Mesodermal cell (in vitro differentiated cells): ENCODE measurements at regions not wholly inside any gene's neighbourhood (a gene's known extent, or its start where the extent isn't known, plus 50 kb on each side); places are given as distances from the start of the nearest gene placed in this dataset.

Experiments used
- H3K27ac ChIP-seq: 2 replicates; pipeline ENCODE4 v1.7.0; 2013; ENCODE audit warnings: mild to moderate bottlenecking, low read depth, low read length, moderate library complexity; ENCODE audit not compliant: severe bottlenecking
- H3K36me3 ChIP-seq: 2 replicates; pipeline ENCODE4 v1.7.1; 2013; ENCODE audit warnings: mild to moderate bottlenecking, low read length, moderate library complexity; ENCODE audit not compliant: control insufficient read depth, insufficient read depth
- H3K4me1 ChIP-seq: one replicate; pipeline ENCODE4 v1.7.1; 2013; ENCODE audit warnings: mild to moderate bottlenecking, low read length; ENCODE audit not compliant: insufficient read depth, control insufficient read depth, poor library complexity, severe bottlenecking
- H3K4me3 ChIP-seq: 2 replicates; pipeline ENCODE4 v1.7.0; 2013; ENCODE audit warnings: low read length, control low read depth, mild to moderate bottlenecking; ENCODE audit not compliant: insufficient read depth, poor library complexity, severe bottlenecking; ENCODE audit errors: extremely low read depth
- H3K9me3 ChIP-seq: 2 replicates; pipeline ENCODE4 v1.7.1; 2013; ENCODE audit warnings: mild to moderate bottlenecking, low read length, moderate library complexity; ENCODE audit not compliant: control insufficient read depth
- WGBS, 2 experiments: methylation state at CpG; one replicate each; pipeline ENCODE4 v1.1.5; 2013; ENCODE audit warnings: missing lambda C conversion rate in 2 of 2; ENCODE audit not compliant: insufficient coverage in 2 of 2; 5-methylcytosine and 5-hydroxymethylcytosine counted together

- no peak overlapping the region for H3K27ac ChIP-seq
- H3K36me3 ChIP-seq: no peaks in the 10 kb centered on the region
- 86 to 96% methylated on average over 3 of the region's 4 CpGs for WGBS, 2 experiments
- H3K4me1 ChIP-seq: peaks cover 7% of the 10 kb centered on the region
- peaks cover 5% of the 10 kb centered on the region for H3K9me3 ChIP-seq
- no peak overlapping the region for H3K4me3 ChIP-seq
These were observed 274.7 kb downstream of the CETN3 start for GRCh38 chr5:90134892-90135291.

GRCh38 chr5:90134381-90134780 is 275.2 kb downstream of the CETN3 start:
- Histone ChIP-seq H3K36me3 (no peaks in the 10 kb centered on the region), H3K4me3 (no peak overlapping the region), H3K4me1 (peaks cover 7% of the 10 kb centered on the region), H3K27ac (no peak overlapping the region), H3K9me3 (peaks cover 5% of the 10 kb centered on the region)

GRCh38 chr5:90133941-90134340 is 275.6 kb downstream of the CETN3 start:
- no peak overlapping the region for H3K4me3 ChIP-seq
- H3K27ac ChIP-seq: no peak overlapping the region
- H3K36me3 ChIP-seq: no peaks in the 10 kb centered on the region
- 80% methylated on average over 1 of the region's 2 CpGs; no CpG with 5 or more reads in 1 of the 2 experiments for WGBS, 2 experiments
- H3K4me1 ChIP-seq: peaks cover 7% of the 10 kb centered on the region
- H3K9me3 ChIP-seq: peaks cover 5% of the 10 kb centered on the region

- WGBS, 2 experiments: 100% methylated on average over 1 of the region's 1 CpG; no CpG with 5 or more reads in 1 of the 2 experiments
- Histone ChIP-seq H3K4me3 (no peak overlapping the region), H3K9me3 (no peaks in the 10 kb centered on the region), H3K36me3 (no peaks in the 10 kb centered on the region), H3K27ac (no peak overlapping the region), H3K4me1 (peaks cover 7% of the 10 kb centered on the region)
These were observed 278.0 kb downstream of the CETN3 start for GRCh38 chr5:90131383-90132133.

- no CpG with 5 or more reads among the region's 1 CpG for WGBS, 2 experiments
- H3K27ac ChIP-seq: no peak overlapping the region
- no peaks in the 10 kb centered on the region for H3K36me3 ChIP-seq
- H3K4me3 ChIP-seq: no peak overlapping the region
- no peaks in the 10 kb centered on the region for H3K4me1 ChIP-seq
- H3K9me3 ChIP-seq: no peaks in the 10 kb centered on the region
These were observed 281.0 kb downstream of the CETN3 start for GRCh38 chr5:90128551-90128950.

- H3K4me1 ChIP-seq: no peaks in the 10 kb centered on the region
- H3K36me3 ChIP-seq: no peaks in the 10 kb centered on the region
- no CpG with 5 or more reads among the region's 1 CpG for WGBS, 2 experiments
- no peak overlapping the region for H3K27ac ChIP-seq
- H3K4me3 ChIP-seq: no peak overlapping the region
- no peaks in the 10 kb centered on the region for H3K9me3 ChIP-seq
These were observed 290.0 kb downstream of the CETN3 start for GRCh38 chr5:90119531-90119971.

GRCh38 chr5:90117005-90117404 is 292.6 kb downstream of the CETN3 start:
- Histone ChIP-seq H3K4me3 (no peak overlapping the region), H3K4me1 (no peaks in the 10 kb centered on the region), H3K36me3 (no peaks in the 10 kb centered on the region), H3K9me3 (no peaks in the 10 kb centered on the region), H3K27ac (no peak overlapping the region)
- WGBS, 2 experiments: no CpG with 5 or more reads among the region's 1 CpG

- 50 to 69% methylated on average over 1 of the region's 1 CpG for WGBS, 2 experiments
- Histone ChIP-seq H3K4me1 (no peaks in the 10 kb centered on the region), H3K36me3 (no peaks in the 10 kb centered on the region)
These were observed 296.4 kb downstream of the CETN3 start for GRCh38 chr5:90113108-90113507.

GRCh38 chr5:90112033-90112692 is 297.4 kb downstream of the CETN3 start:
- H3K27ac ChIP-seq: no peak overlapping the region
- H3K9me3 ChIP-seq: no peaks in the 10 kb centered on the region
- H3K4me3 ChIP-seq: no peak overlapping the region
- no CpG with 5 or more reads among the region's 2 CpGs for WGBS, 2 experiments
- H3K36me3 ChIP-seq: no peaks in the 10 kb centered on the region
- no peaks in the 10 kb centered on the region for H3K4me1 ChIP-seq

More at GRCh38 chr5:90113108-90113507, 296.4 kb downstream of the CETN3 start:
- Histone ChIP-seq H3K9me3 (no peaks in the 10 kb centered on the region), H3K27ac (no peak overlapping the region), H3K4me3 (no peak overlapping the region)

GRCh38 chr5:90111364-90112032 is 298.1 kb downstream of the CETN3 start:
- Histone ChIP-seq H3K36me3 (no peaks in the 10 kb centered on the region), H3K4me3 (no peak overlapping the region), H3K4me1 (no peaks in the 10 kb centered on the region), H3K9me3 (no peaks in the 10 kb centered on the region), H3K27ac (no peak overlapping the region)
- 83 to 89% methylated on average over 5 to 6 of the region's 10 CpGs for WGBS, 2 experiments
